SKM-1 (cell line): ENCODE measurements at regions not wholly inside any gene's neighbourhood (a gene's known extent, or its start where the extent isn't known, plus 50 kb on each side); places are given as distances from the start of the nearest gene placed in this dataset.
"Not testable (repeated sequence)": the region's sequence is repeated elsewhere in the genome, so short reads cannot be mapped to it uniquely, and the experiment has no call there.

ENCODE experiments used
- DNase-seq: peaks from one replicate; lab custom pipeline; 2025; ENCODE audit not compliant: unreplicated experiment; lab: John Stamatoyannopoulos, UW

DNA sequence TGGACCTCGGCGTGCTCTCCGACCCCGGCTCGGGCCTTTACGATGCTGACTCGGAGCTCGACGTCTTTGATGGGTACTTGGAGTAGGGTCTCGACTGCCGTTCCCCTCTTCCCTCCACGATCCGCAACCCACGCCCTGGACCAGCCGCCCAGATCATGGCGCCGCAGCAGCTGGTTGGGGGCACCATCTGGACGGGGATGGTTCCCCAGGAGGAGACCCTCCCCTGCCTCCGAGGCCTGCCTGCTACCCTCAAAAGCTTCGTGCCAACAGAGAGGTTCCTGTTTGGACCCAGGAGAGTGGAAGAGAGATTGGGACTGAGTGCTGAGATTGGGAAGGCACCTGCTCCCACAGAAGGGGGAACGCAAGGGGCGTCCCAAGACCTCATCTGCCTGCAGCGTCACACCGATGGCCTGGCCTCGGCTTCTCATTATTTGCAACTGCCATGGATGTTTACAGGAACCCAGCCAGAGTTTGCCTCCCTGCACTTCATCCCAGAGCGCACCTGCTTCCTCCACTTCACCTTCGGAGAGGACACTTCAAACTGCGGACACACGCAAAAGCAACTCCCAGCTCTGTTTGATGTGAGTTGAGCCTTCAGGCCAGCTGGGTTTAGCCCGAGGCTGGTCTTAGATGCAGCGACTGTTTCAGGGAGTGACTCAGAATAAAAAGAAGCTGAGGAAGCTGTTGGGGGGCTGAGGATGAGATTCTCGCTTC, 58.9 kb downstream of the GOLGA6L7 start:
- not testable (repeated sequence) for DNase-seq

DNA sequence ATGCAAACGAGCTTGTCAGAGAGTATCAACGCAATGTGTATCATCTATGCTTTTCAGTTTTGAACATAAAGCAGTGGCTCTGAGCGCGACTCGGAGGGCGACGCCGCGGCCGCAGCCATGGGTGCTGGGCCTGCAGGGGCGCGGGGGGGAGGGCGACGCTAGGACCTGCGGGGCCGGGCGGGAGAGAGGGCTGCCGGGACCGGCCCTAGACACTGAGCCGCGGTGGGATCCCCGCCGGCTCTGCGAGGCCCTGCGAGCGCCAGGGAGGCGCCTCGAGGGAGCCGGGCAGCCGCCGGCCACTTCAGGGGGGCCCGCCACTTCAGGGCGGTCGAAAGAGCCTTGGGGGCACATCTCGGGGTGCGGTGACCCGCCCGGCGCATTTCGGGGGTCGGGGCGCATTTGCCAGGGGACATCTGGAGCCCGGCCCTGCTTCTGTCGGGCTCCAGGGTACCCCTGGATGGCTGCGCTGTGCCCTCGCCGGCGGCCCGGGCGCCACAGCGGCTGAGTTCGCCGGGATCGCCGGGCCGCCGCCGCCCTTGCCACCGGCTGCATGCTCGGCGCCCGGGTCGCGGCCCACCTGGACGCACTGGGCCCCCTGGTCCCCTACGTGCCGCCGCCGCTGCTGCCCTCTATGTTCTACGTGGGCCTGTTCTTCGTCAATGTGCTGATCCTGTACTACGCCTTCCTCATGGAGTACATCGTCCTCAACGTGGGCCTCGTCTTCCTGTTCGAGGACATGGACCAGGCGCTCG, 59.6 kb downstream of the GOLGA6L7 start:
- DNase-seq: not testable (repeated sequence)

DNA sequence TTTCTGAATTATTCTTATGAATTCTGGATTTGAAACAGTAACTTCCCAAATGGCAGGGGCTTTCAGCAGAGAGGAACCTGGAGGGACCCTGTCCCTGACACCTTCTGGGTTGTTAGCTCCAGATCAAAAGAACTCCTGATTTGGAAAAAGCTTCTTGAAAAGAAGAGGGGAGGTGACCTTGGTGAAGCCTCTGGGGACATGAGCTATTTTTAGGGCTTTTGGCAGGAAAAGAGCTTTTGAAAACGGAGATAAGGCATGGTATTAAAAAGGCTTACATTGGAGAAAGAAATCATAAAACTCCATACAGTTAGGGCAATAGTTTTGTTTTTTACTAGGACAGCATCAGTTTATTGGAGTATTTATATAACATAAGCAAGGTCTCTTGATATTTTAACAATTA, 60.3 kb downstream of the GOLGA6L7 start:
- DNase-seq: not testable (repeated sequence)

DNA sequence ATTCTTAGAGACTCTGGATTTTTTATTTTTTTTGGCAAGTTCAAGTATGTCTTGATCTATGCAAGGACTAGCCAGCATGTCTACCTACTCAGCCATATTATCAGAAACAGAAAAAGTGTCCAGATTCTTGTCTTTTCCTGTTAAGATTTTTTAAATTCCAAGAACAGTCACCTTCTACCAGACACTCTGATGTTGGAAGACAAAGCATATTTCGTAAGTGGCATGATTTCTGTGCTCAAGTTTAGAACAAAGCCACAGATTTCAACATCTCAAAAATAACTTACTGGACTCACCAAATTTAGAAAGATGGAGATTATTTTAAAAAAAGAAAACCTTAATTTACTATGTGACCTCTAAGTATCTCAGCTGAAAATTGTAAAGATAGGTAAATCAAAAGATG, 61.9 kb downstream of the GOLGA6L7 start:
- DNase-seq: peak; percentile 78

DNA sequence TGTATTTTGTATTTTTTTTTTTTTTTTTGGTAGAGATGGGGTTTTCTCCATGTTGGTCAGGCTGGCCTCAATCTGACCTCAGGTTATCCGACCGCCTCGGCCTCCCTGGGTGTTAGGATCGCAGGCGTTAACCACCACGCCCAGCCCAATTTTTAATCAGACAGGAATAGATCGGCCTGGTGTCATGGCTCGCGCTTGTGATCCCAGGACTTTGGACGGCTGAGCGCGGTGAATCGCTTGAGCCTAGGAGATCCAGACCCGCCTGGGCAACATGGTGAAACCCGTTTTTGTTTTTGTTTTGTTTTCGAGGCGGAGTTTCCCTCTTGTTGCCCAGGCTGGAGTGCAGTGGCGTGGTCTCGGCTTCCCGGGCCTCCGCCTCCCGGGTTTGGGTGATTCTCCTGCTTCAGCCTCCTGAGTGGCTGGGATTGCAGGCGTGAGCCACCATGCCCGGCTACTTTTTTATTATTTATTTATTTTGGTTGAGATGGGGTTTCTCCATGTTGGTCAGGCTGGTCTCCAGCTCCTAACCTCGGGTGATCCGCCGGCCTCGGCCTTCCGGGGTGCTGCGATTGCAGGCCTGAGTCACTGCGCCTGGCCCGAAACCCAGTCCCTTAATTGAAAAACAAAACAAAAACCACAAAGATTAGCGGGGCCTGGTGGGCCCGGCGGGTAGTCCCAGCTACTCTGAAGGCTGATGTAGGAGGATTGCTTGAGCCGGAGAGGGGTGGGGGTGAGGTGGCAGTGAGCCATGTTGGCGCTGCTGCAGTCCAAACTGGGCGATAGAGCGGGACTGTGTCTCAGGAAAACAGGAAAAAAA, 63.9 kb downstream of the GOLGA6L7 start:
- not testable (repeated sequence) for DNase-seq

DNA sequence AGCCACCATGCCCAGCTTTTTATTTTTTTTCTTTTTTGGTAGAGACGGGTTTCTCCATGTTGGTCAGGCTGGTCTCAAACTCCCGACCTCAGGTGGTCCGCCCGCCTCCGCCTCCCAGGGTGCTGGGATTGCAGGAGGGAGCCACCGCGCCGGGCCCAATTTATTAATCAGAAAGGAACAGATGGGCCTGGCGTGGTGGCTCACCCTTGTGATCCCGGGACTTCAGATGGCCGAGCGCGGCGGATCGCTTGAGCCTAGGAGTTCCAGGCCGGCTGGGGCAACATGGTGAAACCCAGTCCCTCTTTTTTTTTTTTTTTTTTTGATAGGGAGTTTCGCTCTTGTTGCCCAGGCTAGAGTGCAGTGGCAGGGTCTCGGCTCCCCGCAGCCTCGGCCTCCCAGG, 64.6 kb downstream of the GOLGA6L7 start:
- DNase-seq: no peak

DNA sequence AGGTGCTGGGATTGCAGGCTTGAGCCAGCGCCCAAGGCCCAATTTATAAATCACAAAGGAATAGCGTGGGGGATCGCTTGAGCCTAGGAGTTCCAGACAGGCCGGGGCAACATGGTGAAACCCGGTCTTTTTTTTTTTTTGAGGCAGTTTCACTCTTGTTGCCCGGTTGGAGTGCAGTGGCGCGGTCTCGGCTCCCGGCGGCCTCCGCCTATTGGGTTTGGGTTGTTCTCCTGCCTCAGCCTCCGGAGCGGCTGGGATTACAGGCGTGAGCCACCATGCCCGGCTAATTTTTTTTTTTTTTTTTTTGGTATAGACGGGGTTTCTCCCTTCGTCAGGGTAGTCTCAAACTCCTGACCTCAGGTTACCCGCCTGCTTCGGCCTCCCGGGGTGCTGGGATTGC, 65.0 kb downstream of the GOLGA6L7 start:
- no peak for DNase-seq

DNA sequence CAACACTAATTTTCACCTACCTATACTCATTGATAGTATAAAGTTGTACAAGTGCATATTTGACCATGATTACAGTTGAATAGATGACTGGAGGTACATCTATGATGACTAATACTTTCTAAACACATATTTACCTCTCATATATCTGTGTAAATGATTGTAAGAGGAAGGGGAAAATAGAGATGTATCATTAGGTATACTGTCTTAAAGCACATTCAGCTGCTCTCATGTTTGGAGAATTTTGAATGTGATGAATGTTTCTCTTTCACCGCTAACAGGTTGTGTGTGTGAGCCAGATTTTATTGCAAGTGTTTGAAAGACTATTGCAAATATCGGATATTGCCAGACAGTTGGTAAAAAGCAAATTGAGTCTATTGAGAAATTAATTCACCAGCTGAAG, 66.2 kb upstream of the GOLGA8M start:
- not testable (repeated sequence) for DNase-seq

DNA sequence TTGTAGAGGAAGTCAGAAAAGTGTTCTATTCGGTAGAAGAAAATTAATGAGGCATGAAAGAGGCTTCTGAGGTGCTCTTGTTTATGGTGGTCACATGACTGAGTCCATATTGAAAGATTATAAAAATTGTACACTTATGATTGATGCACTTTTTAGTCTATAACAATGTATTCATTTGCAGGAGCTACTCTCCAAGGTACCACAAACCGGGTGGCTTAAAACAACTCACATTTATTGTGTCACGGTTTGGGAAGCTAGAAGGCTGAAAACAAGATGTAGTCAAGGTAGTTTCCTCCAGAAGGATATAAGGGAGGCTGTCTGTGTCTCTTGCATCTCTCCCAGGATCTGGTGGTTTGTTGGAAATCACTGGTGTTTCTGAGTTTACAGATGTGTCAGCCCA, 60.6 kb upstream of the GOLGA8M start:
- not testable (repeated sequence) for DNase-seq
